ENCODE measurements at regions not wholly inside any gene's neighbourhood (a gene's known extent, or its start where the extent isn't known, plus 50 kb on each side); places are given as distances from the start of the nearest gene placed in this dataset.
"Not testable (repeated sequence)": the region's sequence is repeated elsewhere in the genome, so short reads cannot be mapped to it uniquely, and the experiment has no call there.

- DNase-seq, result no peak
Observed at GRCh38 chr5:114060866-114061265, 301.0 kb upstream of the KCNN2 start.

- DNase-seq, result no peak
Observed at GRCh38 chr5:114062932-114063867, 298.7 kb upstream of the KCNN2 start.

- no peak for DNase-seq
Observed at GRCh38 chr5:114065912-114066311, 296.0 kb upstream of the KCNN2 start.

GRCh38 chr5:114070093-114070722 lies 291.7 kb upstream of the KCNN2 start:
- no peak for DNase-seq

GRCh38 chr5:114089259-114089658 lies 272.6 kb upstream of the KCNN2 start:
- no peak for DNase-seq

GRCh38 chr5:114097570-114097969 lies 264.3 kb upstream of the KCNN2 start:
- DNase-seq, result no peak

GRCh38 chr5:114099161-114099560 lies 262.7 kb upstream of the KCNN2 start:
- DNase-seq, result no peak

GRCh38 chr5:114101153-114101552 lies 260.7 kb upstream of the KCNN2 start:
- DNase-seq, result no peak

GRCh38 chr5:114113604-114114003 lies 248.3 kb upstream of the KCNN2 start:
- no peak for DNase-seq

- no peak for DNase-seq
Observed at GRCh38 chr5:114116981-114117380, 244.9 kb upstream of the KCNN2 start.

- DNase-seq, result no peak
Observed at GRCh38 chr5:114118511-114118910, 243.4 kb upstream of the KCNN2 start.

- no peak for DNase-seq
Observed at GRCh38 chr5:114120166-114120565, 241.7 kb upstream of the KCNN2 start.

- no peak for DNase-seq
Observed at GRCh38 chr5:114122852-114123251, 239.0 kb upstream of the KCNN2 start.

- no peak for DNase-seq
Observed at GRCh38 chr5:114123654-114124053, 238.2 kb upstream of the KCNN2 start.

GRCh38 chr5:114146398-114146797 lies 215.5 kb upstream of the KCNN2 start:
- DNase-seq, result no peak

GRCh38 chr5:114148253-114148652 lies 213.6 kb upstream of the KCNN2 start:
- DNase-seq, result no peak

- DNase-seq, result not testable (repeated sequence)
Observed at GRCh38 chr5:114148728-114149127, 213.1 kb upstream of the KCNN2 start.

- DNase-seq, result no peak
Observed at GRCh38 chr5:114152656-114153360, 209.1 kb upstream of the KCNN2 start.

GRCh38 chr5:114153392-114153791 lies 208.5 kb upstream of the KCNN2 start:
- no peak for DNase-seq

- DNase-seq, result no peak
Observed at GRCh38 chr5:114153833-114154232, 208.0 kb upstream of the KCNN2 start.

- no peak for DNase-seq
Observed at GRCh38 chr5:114166081-114166480, 195.8 kb upstream of the KCNN2 start.

- DNase-seq, result no peak
Observed at GRCh38 chr5:114174131-114174530, 187.7 kb upstream of the KCNN2 start.

- DNase-seq, result no peak
Observed at GRCh38 chr5:114174837-114175236, 187.0 kb upstream of the KCNN2 start.

GRCh38 chr5:114176356-114176755 lies 185.5 kb upstream of the KCNN2 start:
- DNase-seq, result no peak

Data from GOT3 (cell line).